Psoas muscle (tissue), 7 donors: ENCODE measurements at regions not wholly inside any gene's neighbourhood (a gene's known extent, or its start where the extent isn't known, plus 50 kb on each side); places are given as distances from the start of the nearest gene placed in this dataset.
A peak's percentile ranks its signal among the peaks of the same experiment; 100 is the strongest.

Source experiments
- ATAC-seq, 4 donors: fragments of 200-7000 bp; cut with Tn5 transposase; one replicate each; pipeline ENCODE4 v1.9.1; 2020; ENCODE audit warnings: moderate library complexity in 3 of 4, mild to moderate bottlenecking in 2 of 4
- DNase-seq, 2 donors: peaks; one replicate each; pipeline ENCODE4 v3.0.0-alpha.2; 2020
- H3K27ac ChIP-seq: fragments of 200-600 bp; one replicate; pipeline ENCODE4 v1.8.0; 2022
- H3K27me3 ChIP-seq, 3 donors: fragments of 200-600 bp in 1 of 3; one replicate each; pipeline versions ENCODE4 v1.6.1 to v1.8.0; 2013 to 2022; ENCODE audit warnings: low read length in 2 of 3, mild to moderate bottlenecking in 2 of 3, moderate library complexity in 1 of 3; ENCODE audit not compliant: insufficient read depth in 3 of 3
- H3K36me3 ChIP-seq, 2 donors: fragments of 200-600 bp in 1 of 2; one replicate each; pipeline versions ENCODE4 v1.6.1 to v1.8.0; 2013 to 2022; ENCODE audit warnings: low read depth in 1 of 2, mild to moderate bottlenecking in 1 of 2, moderate library complexity in 1 of 2; ENCODE audit not compliant: insufficient read depth in 1 of 2
- H3K4me1 ChIP-seq: fragments of 200-600 bp; one replicate; pipeline ENCODE4 v1.8.0; 2022
- H3K4me3 ChIP-seq: fragments of 200-600 bp; one replicate; pipeline ENCODE4 v1.8.0; 2022; ENCODE audit warnings: mild to moderate bottlenecking
- H3K9me3 ChIP-seq: fragments of 200-600 bp; one replicate; pipeline ENCODE4 v1.8.0; 2022
- WGBS, 3 donors: extraction: QIAGEN DNeasy Blood & Tissue Kit; methylation state at CpG; one replicate each; pipeline versions ENCODE4 v1.1.6 to v1.1.7; 2013; 5-methylcytosine and 5-hydroxymethylcytosine counted together
- intact Hi-C, 2 donors: fragments of 100-400 bp; cut with DNase I; formaldehyde crosslinking; loops; one replicate each; pipeline versions ENCODE4 v1.11.0 to v1.14.2; 2022
- TF ChIP-seq, protein P1 (sequence below): fragments of 200-600 bp; IDR thresholded peaks from one replicate; pipeline ENCODE4 v1.8.0; 2022; ENCODE audit warnings: antibody characterized with exemption
- donor health status: healthy with polysubstance abuse.
- donor health status: DM: no; HTN: no; CAD: no; lungs with moderate emphysema.
- donor health status: Bipolar disorder and iron deficiency.
- donor health status: healthy.
- donor health status: DM: yes; HTN: yes; CAD: no.
- donor health status: DM: no; HTN: no; CAD: no.
- donor health status: DM: yes; HTN: yes; CAD: no.

DNA sequence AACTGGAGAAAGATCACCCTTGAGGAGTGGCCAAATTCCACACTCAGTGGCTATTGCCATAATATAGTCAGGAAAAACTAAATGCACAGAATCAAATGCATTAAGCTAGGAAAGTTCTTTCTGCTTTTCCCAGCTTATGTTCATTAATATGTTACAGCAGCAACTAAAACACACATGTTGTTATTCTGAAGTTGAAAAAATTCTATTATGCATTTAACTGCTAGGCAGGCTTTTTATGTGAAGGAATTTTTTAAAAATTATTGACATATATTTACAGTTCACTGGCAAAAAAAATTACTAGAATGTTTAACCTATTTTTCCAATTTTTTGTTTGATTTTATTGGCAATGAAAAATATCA lies 135.2 kb upstream of the IL12A start:
- no peaks in the 10 kb centered on the region for H3K27me3 ChIP-seq
- H3K4me1 ChIP-seq = peaks cover 50% of the 10 kb centered on the region
- intact Hi-C loops = no loop called here
- TF ChIP-seq, protein P1, sequence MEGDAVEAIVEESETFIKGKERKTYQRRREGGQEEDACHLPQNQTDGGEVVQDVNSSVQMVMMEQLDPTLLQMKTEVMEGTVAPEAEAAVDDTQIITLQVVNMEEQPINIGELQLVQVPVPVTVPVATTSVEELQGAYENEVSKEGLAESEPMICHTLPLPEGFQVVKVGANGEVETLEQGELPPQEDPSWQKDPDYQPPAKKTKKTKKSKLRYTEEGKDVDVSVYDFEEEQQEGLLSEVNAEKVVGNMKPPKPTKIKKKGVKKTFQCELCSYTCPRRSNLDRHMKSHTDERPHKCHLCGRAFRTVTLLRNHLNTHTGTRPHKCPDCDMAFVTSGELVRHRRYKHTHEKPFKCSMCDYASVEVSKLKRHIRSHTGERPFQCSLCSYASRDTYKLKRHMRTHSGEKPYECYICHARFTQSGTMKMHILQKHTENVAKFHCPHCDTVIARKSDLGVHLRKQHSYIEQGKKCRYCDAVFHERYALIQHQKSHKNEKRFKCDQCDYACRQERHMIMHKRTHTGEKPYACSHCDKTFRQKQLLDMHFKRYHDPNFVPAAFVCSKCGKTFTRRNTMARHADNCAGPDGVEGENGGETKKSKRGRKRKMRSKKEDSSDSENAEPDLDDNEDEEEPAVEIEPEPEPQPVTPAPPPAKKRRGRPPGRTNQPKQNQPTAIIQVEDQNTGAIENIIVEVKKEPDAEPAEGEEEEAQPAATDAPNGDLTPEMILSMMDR = no peak
- H3K36me3 ChIP-seq = no peaks in the 10 kb centered on the region
- no peaks in the 10 kb centered on the region for H3K9me3 ChIP-seq
- H3K27ac ChIP-seq = peak overlapping the region; percentile 95
- ATAC-seq (no peak), DNase-seq (no peak)
- peak overlapping the region; percentile 73 for H3K4me3 ChIP-seq

DNA sequence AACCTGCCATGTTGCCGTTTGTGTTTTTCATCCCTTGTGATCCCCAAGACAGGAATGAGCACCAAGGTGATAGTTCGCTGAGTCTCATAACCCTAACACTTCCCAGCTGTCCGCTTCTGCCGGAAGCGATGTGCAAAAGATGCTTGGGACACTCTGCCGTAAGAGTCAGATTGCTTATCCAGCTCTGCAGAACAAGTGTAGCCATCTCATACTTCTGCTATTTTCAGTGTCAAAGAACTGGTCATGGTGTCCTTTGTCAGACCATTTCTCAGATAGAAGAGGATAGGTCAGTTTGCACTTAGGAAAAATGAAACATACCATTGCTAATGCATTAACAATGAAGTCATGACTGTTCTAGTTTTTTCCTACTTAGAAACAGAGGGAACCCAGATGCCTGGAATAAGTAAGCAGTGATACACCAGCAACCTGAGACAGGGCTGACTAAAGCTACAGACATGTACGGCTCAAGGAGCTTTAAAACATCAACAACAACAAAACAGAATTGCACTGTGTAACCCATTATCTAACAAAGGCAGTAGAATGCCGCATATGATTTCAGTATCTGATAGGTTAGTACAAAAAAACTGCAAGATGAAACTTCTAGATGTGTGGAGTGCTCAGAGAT lies 134.0 kb upstream of the IL12A start:
- H3K9me3 ChIP-seq = no peaks in the 10 kb centered on the region
- peaks cover 56% of the 10 kb centered on the region for H3K4me1 ChIP-seq
- H3K4me3 ChIP-seq = peak overlapping the region; percentile 73
- H3K27me3 ChIP-seq = no peaks in the 10 kb centered on the region
- ATAC-seq (peak; percentile 64 to 77 (median 74)), DNase-seq (peak; percentile 24 to 78)
- peak overlapping the region; percentile 95 for H3K27ac ChIP-seq
- intact Hi-C loops = loop anchor here in 1 of 2 donors (1.0 to 2.0 kb wide), 2 partner anchors 25 to 26 kb away; no protein-coding TSS in a partner anchor
- WGBS, 3 donors = 2 to 9% (median 7%) methylated on average over 8 of the region's 8 CpGs
- H3K36me3 ChIP-seq = no peaks in the 10 kb centered on the region
- TF ChIP-seq, protein P1 = no peak

DNA sequence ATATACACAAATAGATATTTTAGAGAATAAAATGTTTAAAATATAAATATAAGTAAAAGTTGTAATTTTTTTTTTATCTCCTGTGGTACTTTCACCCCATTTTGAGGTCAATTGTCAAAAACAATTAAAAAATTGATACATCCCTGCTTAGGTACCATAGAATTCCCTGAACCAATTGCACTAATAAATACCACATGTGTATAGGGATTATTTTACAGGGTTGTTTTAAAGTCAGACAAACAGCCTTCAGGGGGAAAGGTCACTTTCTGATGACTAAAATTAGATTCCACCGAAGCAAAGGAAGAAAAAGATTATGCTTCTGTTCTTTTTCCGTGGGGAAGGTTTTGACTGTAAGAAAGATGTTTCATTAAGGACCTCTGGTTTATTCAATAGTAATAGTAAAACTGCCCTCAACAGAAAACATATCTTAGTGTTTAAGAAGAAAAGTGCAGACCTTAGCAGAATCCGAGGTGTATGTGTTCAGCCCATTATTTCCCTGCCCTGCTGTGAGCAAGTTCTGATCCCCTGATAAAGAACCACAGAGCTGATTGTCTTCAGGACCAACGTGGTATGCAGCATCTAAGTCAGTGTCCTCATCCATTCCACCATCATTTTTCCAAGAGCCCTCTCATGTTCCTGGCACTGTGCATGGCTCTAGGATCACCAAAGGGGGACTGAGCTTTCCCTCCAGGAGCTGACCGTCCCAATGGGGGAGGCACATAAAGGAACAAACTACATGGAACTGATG lies 132.9 kb upstream of the IL12A start:
- TF ChIP-seq, protein P1 = no peak
- no peaks in the 10 kb centered on the region for H3K36me3 ChIP-seq
- DNase-seq (no peak), ATAC-seq (peak in 2 of 4 donors; percentile 3 to 4)
- intact Hi-C loops = loop anchor here in 1 of 2 donors (2.0 kb wide), 1 partner anchor 25 kb away; no protein-coding TSS in a partner anchor
- H3K27me3 ChIP-seq = no peaks in the 10 kb centered on the region
- no peaks in the 10 kb centered on the region for H3K9me3 ChIP-seq
- 13 to 15% (median 15%) methylated on average over 5 of the region's 5 CpGs for WGBS, 3 donors
- H3K4me1 ChIP-seq = peaks cover 65% of the 10 kb centered on the region
- H3K27ac ChIP-seq = peak overlapping the region; percentile 95
- H3K4me3 ChIP-seq = peak overlapping the region; percentile 73

DNA sequence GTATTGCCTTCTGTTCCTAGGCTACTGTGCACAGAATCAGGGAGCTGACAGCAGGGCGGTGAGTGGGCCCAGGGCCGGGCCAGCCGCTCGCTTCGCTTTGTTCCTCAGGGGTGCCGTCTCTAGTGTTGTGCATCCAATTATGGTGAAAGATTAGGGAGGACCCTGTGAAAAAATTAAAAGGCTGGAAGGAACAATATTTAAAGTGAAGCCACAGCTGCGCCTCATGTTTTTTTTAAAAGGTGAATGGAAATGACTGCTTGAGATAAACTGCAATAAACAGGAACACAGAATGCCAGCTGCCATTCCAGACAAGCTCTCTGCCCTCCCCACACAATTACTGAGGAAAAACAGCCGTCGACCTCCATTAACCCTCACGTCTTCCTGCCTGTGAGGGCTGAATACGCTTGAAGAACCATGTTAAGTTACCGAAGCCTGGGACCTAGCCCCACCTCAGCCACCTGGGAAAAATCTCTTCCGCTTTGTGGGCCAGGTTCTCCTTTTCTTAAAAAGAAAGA lies 132.0 kb upstream of the IL12A start:
- Histone ChIP-seq H3K9me3 (no peaks in the 10 kb centered on the region), H3K4me3 (peak overlapping the region; percentile 73), H3K27ac (peak overlapping the region; percentile 95), H3K27me3 (no peaks in the 10 kb centered on the region), H3K4me1 (peaks cover 65% of the 10 kb centered on the region), H3K36me3 (no peaks in the 10 kb centered on the region)
- ATAC-seq (no peak), DNase-seq (peak in 1 of 2 donors; percentile 63)
- intact Hi-C loops = no loop called here
- WGBS, 3 donors = 16 to 23% (median 19%) methylated on average over 13 of the region's 13 CpGs
- TF ChIP-seq, protein P1 = no peak
